ENCODE measurements at regions not wholly inside any gene's neighbourhood (a gene's known extent, or its start where the extent isn't known, plus 50 kb on each side); places are given as distances from the start of the nearest gene placed in this dataset.

- Histone ChIP-seq H3K4me1 (no peaks in the 10 kb centered on the region), H3K4me3 (no peak overlapping the region), H3K9me3 (no peaks in the 10 kb centered on the region), H3K27ac (no peak overlapping the region), H3K27me3 (no peaks in the 10 kb centered on the region), H3K36me3 (no peaks in the 10 kb centered on the region)
- DNase-seq = no peak
- intact Hi-C loops (cut with DNase I; ENCODE audit: low total_unique reads) (no loop called here), in situ Hi-C loops (cut with MboI; ENCODE audit: low pct_ligation_motif_present in 1 of 4, low pct_unique_long_range_greater_than_20kb in 1 of 4, low sequenced_read_pairs in 3 of 4) (no loop called here)
- TF ChIP-seq POLR2A (IDR thresholded peaks at IDR 0.05) = no peak
- TF ChIP-seq, protein P1, sequence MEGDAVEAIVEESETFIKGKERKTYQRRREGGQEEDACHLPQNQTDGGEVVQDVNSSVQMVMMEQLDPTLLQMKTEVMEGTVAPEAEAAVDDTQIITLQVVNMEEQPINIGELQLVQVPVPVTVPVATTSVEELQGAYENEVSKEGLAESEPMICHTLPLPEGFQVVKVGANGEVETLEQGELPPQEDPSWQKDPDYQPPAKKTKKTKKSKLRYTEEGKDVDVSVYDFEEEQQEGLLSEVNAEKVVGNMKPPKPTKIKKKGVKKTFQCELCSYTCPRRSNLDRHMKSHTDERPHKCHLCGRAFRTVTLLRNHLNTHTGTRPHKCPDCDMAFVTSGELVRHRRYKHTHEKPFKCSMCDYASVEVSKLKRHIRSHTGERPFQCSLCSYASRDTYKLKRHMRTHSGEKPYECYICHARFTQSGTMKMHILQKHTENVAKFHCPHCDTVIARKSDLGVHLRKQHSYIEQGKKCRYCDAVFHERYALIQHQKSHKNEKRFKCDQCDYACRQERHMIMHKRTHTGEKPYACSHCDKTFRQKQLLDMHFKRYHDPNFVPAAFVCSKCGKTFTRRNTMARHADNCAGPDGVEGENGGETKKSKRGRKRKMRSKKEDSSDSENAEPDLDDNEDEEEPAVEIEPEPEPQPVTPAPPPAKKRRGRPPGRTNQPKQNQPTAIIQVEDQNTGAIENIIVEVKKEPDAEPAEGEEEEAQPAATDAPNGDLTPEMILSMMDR (IDR thresholded peaks at IDR 0.05) = no peak
- no peak for TF ChIP-seq EP300 (IDR thresholded peaks at IDR 0.05; ENCODE audit: low read depth)
- TF ChIP-seq POLR2AphosphoS5 (IDR thresholded peaks at IDR 0.05) = no peak
- 74 to 75% methylated on average over 5 to 6 of the region's 6 CpGs for WGBS, 2 donors (ENCODE audit: low coverage in 1 of 2)
Measured at GRCh38 chr9:80020056-80020455, 448.3 kb downstream of the TLE4 start.

DNA sequence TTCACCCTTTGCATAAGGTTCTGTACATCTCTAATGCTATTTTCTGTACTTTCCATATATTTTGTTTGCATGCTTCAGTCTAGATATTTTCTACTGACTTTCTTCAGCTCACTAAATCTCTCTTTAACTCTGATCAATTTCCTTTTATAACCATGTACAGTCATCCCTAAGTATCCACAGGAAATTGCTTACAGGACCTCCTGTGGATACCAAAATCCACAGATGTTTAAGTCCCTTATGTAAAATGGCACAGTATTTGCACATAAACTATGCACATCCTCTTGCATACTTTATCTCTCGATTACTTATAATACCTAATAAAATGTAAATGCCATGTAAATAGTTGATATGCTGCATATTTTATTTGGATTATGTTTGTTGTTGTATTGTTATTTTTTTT, 442.1 kb downstream of the TLE4 start:
- H3K4me3 ChIP-seq = no peak overlapping the region
- no peak overlapping the region for H3K27ac ChIP-seq
- H3K9me3 ChIP-seq = no peaks in the 10 kb centered on the region
- in situ Hi-C loops (cut with MboI; ENCODE audit: low pct_ligation_motif_present in 1 of 4, low pct_unique_long_range_greater_than_20kb in 1 of 4, low sequenced_read_pairs in 3 of 4) = no loop called here
- DNase-seq = no peak
- TF ChIP-seq EP300 (IDR thresholded peaks at IDR 0.05; ENCODE audit: low read depth) (no peak), POLR2AphosphoS5 (IDR thresholded peaks at IDR 0.05) (no peak), POLR2A (IDR thresholded peaks at IDR 0.05) (no peak)
- TF ChIP-seq, protein P1 (IDR thresholded peaks at IDR 0.05) = no peak
- H3K27me3 ChIP-seq = no peaks in the 10 kb centered on the region
- no peaks in the 10 kb centered on the region for H3K36me3 ChIP-seq
- intact Hi-C loops (cut with DNase I; ENCODE audit: low total_unique reads) = no loop called here
- 92 to 93% methylated on average over 1 of the region's 1 CpG for WGBS, 2 donors (ENCODE audit: low coverage in 1 of 2)
- no peaks in the 10 kb centered on the region for H3K4me1 ChIP-seq

GRCh38 chr9:80012557-80013330, 441.0 kb downstream of the TLE4 start:
- TF ChIP-seq POLR2A (IDR thresholded peaks at IDR 0.05) (no peak), POLR2AphosphoS5 (IDR thresholded peaks at IDR 0.05) (no peak), EP300 (IDR thresholded peaks at IDR 0.05; ENCODE audit: low read depth) (no peak)
- TF ChIP-seq, protein P1 (IDR thresholded peaks at IDR 0.05) = no peak
- no peaks in the 10 kb centered on the region for H3K36me3 ChIP-seq
- intact Hi-C loops (cut with DNase I; ENCODE audit: low total_unique reads) = no loop called here
- in situ Hi-C loops (cut with MboI; ENCODE audit: low pct_ligation_motif_present in 1 of 4, low pct_unique_long_range_greater_than_20kb in 1 of 4, low sequenced_read_pairs in 3 of 4) = no loop called here
- no peaks in the 10 kb centered on the region for H3K27me3 ChIP-seq
- no peaks in the 10 kb centered on the region for H3K9me3 ChIP-seq
- DNase-seq = no peak
- 81 to 83% methylated on average over 2 of the region's 2 CpGs for WGBS, 2 donors (ENCODE audit: low coverage in 1 of 2)
- no peaks in the 10 kb centered on the region for H3K4me1 ChIP-seq
- H3K27ac ChIP-seq = no peak overlapping the region
- no peak overlapping the region for H3K4me3 ChIP-seq

GRCh38 chr9:80009204-80009603, 437.4 kb downstream of the TLE4 start:
- no peaks in the 10 kb centered on the region for H3K36me3 ChIP-seq
- in situ Hi-C loops (cut with MboI; ENCODE audit: low pct_ligation_motif_present in 1 of 4, low pct_unique_long_range_greater_than_20kb in 1 of 4, low sequenced_read_pairs in 3 of 4) = no loop called here
- intact Hi-C loops (cut with DNase I; ENCODE audit: low total_unique reads) = no loop called here
- no peaks in the 10 kb centered on the region for H3K4me1 ChIP-seq
- no peaks in the 10 kb centered on the region for H3K9me3 ChIP-seq
- no peak overlapping the region for H3K27ac ChIP-seq
- no peak overlapping the region for H3K4me3 ChIP-seq
- 71 to 88% methylated on average over 2 to 3 of the region's 3 CpGs for WGBS, 2 donors (ENCODE audit: low coverage in 1 of 2)
- no peak for DNase-seq
- H3K27me3 ChIP-seq = no peaks in the 10 kb centered on the region
- TF ChIP-seq POLR2AphosphoS5 (IDR thresholded peaks at IDR 0.05) = no peak
- no peak for TF ChIP-seq POLR2A (IDR thresholded peaks at IDR 0.05)
- no peak for TF ChIP-seq EP300 (IDR thresholded peaks at IDR 0.05; ENCODE audit: low read depth)
- TF ChIP-seq, protein P1 (IDR thresholded peaks at IDR 0.05) = no peak

Data from transverse colon (tissue), 4 donors.